ENCODE measurements at regions not wholly inside any gene's neighbourhood (a gene's known extent, or its start where the extent isn't known, plus 50 kb on each side); places are given as distances from the start of the nearest gene placed in this dataset.

- TF ChIP-seq CTCF (IDR thresholded peaks at IDR 0.05) (no peak), POLR2A (IDR thresholded peaks at IDR 0.05) (no peak)
These were observed 56.7 kb upstream of the NXF3 start for GRCh38 chrX:103149652-103150051.

Measured in vagina (tissue), 2 donors.